Hepatocyte (in vitro differentiated cells): ENCODE measurements at regions not wholly inside any gene's neighbourhood (a gene's known extent, or its start where the extent isn't known, plus 50 kb on each side); places are given as distances from the start of the nearest gene placed in this dataset.
"Not testable (repeated sequence)": the region's sequence is repeated elsewhere in the genome, so short reads cannot be mapped to it uniquely, and the experiment has no call there.

Source experiments
- DNase-seq: peaks from one replicate; pipeline ENCODE4 v3.0.0-alpha.2; 2016; ENCODE audit warnings: low spot score
- H2AFZ ChIP-seq: fragments of 200-600 bp; sonication (generic); 2 replicates; pipeline ENCODE4 v1.6.0; 2016; ENCODE audit warnings: antibody characterized with exemption, mild to moderate bottlenecking
- H3K27ac ChIP-seq: fragments of 200-600 bp; sonication (generic); 2 replicates; pipeline ENCODE4 v1.5.1; 2016; ENCODE audit warnings: mild to moderate bottlenecking
- H3K27me3 ChIP-seq: fragments of 200-600 bp; sonication (generic); 2 replicates; pipeline ENCODE4 v1.6.1; 2016
- H3K36me3 ChIP-seq: fragments of 200-600 bp; sonication (generic); replicated peaks from 2 replicates; pipeline ENCODE4 v1.5.1; 2016; ENCODE audit warnings: low read depth; ENCODE audit not compliant: insufficient read depth
- H3K4me1 ChIP-seq: fragments of 200-600 bp; sonication (generic); 2 replicates; pipeline ENCODE4 v1.5.1; 2016; ENCODE audit warnings: mild to moderate bottlenecking, moderate library complexity; ENCODE audit not compliant: insufficient read depth
- H3K4me2 ChIP-seq: fragments of 200-600 bp; sonication (generic); 2 replicates; pipeline ENCODE4 v1.6.0; 2016
- H3K4me3 ChIP-seq: fragments of 200-600 bp; sonication (generic); 2 replicates; pipeline ENCODE4 v1.5.1; 2016; ENCODE audit warnings: mild to moderate bottlenecking
- H3K79me2 ChIP-seq: fragments of 200-600 bp; sonication (generic); 2 replicates; pipeline ENCODE4 v1.6.0; 2017; ENCODE audit warnings: mild to moderate bottlenecking
- H3K9me2 ChIP-seq: fragments of 200-600 bp; sonication (generic); replicated peaks from 2 replicates; pipeline ENCODE4 v1.6.0; 2017; ENCODE audit warnings: mild to moderate bottlenecking; ENCODE audit not compliant: insufficient read depth
- H3K9me3 ChIP-seq: fragments of 200-600 bp; sonication (generic); 2 replicates; pipeline ENCODE4 v1.5.1; 2016; ENCODE audit warnings: low read depth, mild to moderate bottlenecking
- H4K20me1 ChIP-seq: fragments of 200-600 bp; sonication (generic); 2 replicates; pipeline ENCODE4 v1.6.0; 2016; ENCODE audit warnings: mild to moderate bottlenecking; ENCODE audit not compliant: insufficient read depth, poor library complexity, severe bottlenecking
- EZH2 ChIP-seq: fragments of 200-600 bp; sonication (generic); IDR thresholded peaks from 2 replicates; pipeline ENCODE4 v1.6.1; 2016; ENCODE audit warnings: antibody characterized with exemption, mild to moderate bottlenecking, borderline replicate concordance
- EZH2phosphoT487 ChIP-seq: fragments of 200-600 bp; sonication (generic); IDR thresholded peaks from one replicate; pipeline ENCODE4 v1.6.1; 2018; ENCODE audit warnings: antibody characterized with exemption, mild to moderate bottlenecking, low read depth, moderate library complexity; ENCODE audit not compliant: unreplicated experiment, severe bottlenecking
- WGBS: methylation state at CpG from one replicate; pipeline ENCODE4 v1.1.6; 2016; ENCODE audit warnings: low lambda C conversion rate; ENCODE audit errors: missing lambda C conversion rate; 5-methylcytosine and 5-hydroxymethylcytosine counted together
- TF ChIP-seq, protein P1 (sequence below): fragments of 200-600 bp; sonication (generic); IDR thresholded peaks from 2 replicates; pipeline ENCODE4 v1.5.1; 2016; ENCODE audit warnings: antibody characterized with exemption, mild to moderate bottlenecking; ENCODE audit not compliant: poor library complexity

- H3K79me2 ChIP-seq, H3K4me2 ChIP-seq, H3K9me2 ChIP-seq, H3K27me3 ChIP-seq, DNase-seq, H3K4me1 ChIP-seq, H2AFZ ChIP-seq, H3K27ac ChIP-seq, H3K4me3 ChIP-seq, H3K36me3 ChIP-seq, H3K9me3 ChIP-seq, H4K20me1 ChIP-seq: not testable (repeated sequence)
- WGBS = 76% methylated on average over 5 of the region's 5 CpGs
Observed at GRCh38 chr4:86413426-86413825, 53.6 kb upstream of the MAPK10 start.

DNA sequence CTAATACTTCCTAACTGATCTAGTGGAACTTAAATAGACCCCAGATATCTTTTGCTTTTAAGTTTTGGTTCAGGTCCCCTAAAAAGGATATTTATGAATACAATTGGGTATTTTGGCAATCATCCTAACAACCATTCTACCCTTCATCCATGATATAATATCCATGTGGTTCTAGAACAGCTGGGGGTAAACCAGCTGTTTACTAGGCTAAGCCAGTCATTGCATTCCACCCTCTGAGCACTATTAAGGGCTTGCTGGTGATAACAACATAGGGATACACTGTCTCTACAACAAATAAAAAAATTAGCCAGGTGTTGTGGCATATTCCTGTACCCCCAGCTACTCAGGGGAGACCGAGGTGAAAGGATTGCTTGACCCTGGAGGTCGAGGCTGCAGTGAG is 54.8 kb upstream of the MAPK10 start:
- Histone ChIP-seq H3K4me1 (no peaks in the 10 kb centered on the region), H3K9me3 (no peaks in the 10 kb centered on the region), H3K36me3 (no peaks in the 10 kb centered on the region), H3K79me2 (no peaks in the 10 kb centered on the region), H3K4me2 (no peak overlapping the region), H4K20me1 (no peaks in the 10 kb centered on the region), H2AFZ (no peak overlapping the region), H3K9me2 (no peaks in the 10 kb centered on the region), H3K4me3 (no peak overlapping the region), H3K27me3 (no peaks in the 10 kb centered on the region), H3K27ac (no peak overlapping the region)
- TF ChIP-seq EZH2 (no peak), EZH2phosphoT487 (no peak)
- TF ChIP-seq, protein P1, sequence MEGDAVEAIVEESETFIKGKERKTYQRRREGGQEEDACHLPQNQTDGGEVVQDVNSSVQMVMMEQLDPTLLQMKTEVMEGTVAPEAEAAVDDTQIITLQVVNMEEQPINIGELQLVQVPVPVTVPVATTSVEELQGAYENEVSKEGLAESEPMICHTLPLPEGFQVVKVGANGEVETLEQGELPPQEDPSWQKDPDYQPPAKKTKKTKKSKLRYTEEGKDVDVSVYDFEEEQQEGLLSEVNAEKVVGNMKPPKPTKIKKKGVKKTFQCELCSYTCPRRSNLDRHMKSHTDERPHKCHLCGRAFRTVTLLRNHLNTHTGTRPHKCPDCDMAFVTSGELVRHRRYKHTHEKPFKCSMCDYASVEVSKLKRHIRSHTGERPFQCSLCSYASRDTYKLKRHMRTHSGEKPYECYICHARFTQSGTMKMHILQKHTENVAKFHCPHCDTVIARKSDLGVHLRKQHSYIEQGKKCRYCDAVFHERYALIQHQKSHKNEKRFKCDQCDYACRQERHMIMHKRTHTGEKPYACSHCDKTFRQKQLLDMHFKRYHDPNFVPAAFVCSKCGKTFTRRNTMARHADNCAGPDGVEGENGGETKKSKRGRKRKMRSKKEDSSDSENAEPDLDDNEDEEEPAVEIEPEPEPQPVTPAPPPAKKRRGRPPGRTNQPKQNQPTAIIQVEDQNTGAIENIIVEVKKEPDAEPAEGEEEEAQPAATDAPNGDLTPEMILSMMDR = no peak
- WGBS = 92% methylated on average over 2 of the region's 2 CpGs
- no peak for DNase-seq

DNA sequence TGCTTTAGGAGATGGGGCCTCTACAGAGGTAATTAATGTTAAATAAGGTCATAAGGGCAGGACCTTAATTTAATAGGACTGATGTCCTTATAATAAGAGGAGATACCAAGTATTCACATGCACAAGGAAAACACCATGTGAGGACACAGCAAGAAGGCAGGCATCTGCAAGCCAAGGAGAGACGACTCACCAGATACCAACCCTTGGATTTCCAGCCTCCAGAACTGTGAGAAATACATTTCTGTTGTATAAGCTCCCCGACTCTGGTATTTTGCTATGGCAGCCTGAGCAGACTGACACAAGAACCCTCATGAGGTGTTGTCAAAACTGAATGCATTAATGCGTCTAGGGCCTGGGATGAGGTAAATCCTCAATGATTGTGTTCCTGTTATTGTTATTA is 56.2 kb upstream of the MAPK10 start:
- TF ChIP-seq, protein P1 = no peak
- TF ChIP-seq EZH2phosphoT487 (no peak), EZH2 (no peak)
- no peaks in the 10 kb centered on the region for H3K79me2 ChIP-seq
- H3K4me3 ChIP-seq = no peak overlapping the region
- 88% methylated on average over 3 of the region's 3 CpGs for WGBS
- H3K36me3 ChIP-seq = no peaks in the 10 kb centered on the region
- H2AFZ ChIP-seq = no peak overlapping the region
- H3K27me3 ChIP-seq = no peaks in the 10 kb centered on the region
- H3K9me3 ChIP-seq = no peaks in the 10 kb centered on the region
- no peaks in the 10 kb centered on the region for H3K4me1 ChIP-seq
- no peaks in the 10 kb centered on the region for H3K9me2 ChIP-seq
- H3K27ac ChIP-seq = no peak overlapping the region
- DNase-seq = no peak
- no peak overlapping the region for H3K4me2 ChIP-seq
- no peaks in the 10 kb centered on the region for H4K20me1 ChIP-seq

DNA sequence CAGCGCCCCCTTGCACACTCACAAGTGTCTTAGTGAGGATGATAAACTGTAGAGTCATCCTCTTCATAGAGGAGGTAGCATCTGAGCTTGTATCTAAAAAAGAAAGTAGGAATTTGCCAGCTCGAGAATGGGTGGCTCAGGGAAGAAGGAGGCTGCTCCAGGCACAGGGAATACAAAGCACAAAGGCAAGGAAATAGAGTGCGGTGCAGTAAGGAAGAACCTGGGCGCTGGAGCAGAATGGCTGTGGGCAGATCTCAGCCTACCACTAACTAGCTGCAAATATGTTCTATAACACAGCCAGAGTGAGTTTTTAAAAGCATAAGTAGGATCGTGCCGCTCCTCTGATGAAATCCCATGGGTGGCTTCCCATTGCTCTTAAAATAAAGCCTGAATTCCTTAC is 61.6 kb upstream of the MAPK10 start:
- no peak for DNase-seq
- Histone ChIP-seq H3K4me1 (no peaks in the 10 kb centered on the region), H3K79me2 (no peaks in the 10 kb centered on the region), H3K9me2 (no peaks in the 10 kb centered on the region), H3K27me3 (no peaks in the 10 kb centered on the region), H3K4me3 (no peak overlapping the region), H3K27ac (no peak overlapping the region), H2AFZ (no peak overlapping the region), H4K20me1 (no peaks in the 10 kb centered on the region), H3K4me2 (no peak overlapping the region), H3K9me3 (no peaks in the 10 kb centered on the region), H3K36me3 (no peaks in the 10 kb centered on the region)
- 88% methylated on average over 6 of the region's 6 CpGs for WGBS
- TF ChIP-seq EZH2phosphoT487 = no peak

DNA sequence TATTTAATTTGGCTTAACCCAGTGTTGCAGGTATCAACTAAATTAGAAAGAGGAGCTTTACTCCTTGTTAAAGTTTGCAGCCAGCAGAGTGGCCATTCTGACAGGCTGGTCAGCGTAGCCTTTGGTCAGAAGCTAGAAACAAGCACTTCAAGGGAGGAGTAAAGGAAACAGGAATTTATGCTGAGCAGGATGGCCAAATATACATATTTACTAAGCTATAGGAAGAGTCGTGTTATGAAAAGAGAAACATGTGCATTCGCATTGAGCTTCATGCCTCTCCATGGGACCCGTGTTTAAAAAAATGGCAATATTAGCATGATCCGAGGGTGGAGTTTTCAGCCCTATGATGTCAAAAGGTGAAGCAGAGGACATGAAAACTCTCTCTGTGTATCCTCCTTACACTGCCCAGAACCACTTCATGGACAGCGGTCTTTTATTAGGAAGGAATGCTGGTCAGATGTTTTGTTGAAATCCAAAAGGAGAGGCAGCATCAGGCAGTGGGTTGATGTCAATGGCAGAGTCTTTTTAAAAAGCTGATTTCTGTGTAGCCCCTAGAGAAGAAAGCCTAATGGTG is 71.8 kb upstream of the MAPK10 start:
- no peaks in the 10 kb centered on the region for H3K9me3 ChIP-seq
- no peaks in the 10 kb centered on the region for H3K79me2 ChIP-seq
- H4K20me1 ChIP-seq = no peaks in the 10 kb centered on the region
- no peaks in the 10 kb centered on the region for H3K27me3 ChIP-seq
- TF ChIP-seq EZH2phosphoT487 = no peak
- no peak for TF ChIP-seq EZH2
- TF ChIP-seq, protein P1 = no peak
- H3K4me3 ChIP-seq = no peak overlapping the region
- no peak overlapping the region for H2AFZ ChIP-seq
- no peaks in the 10 kb centered on the region for H3K9me2 ChIP-seq
- no peak overlapping the region for H3K4me2 ChIP-seq
- no peaks in the 10 kb centered on the region for H3K36me3 ChIP-seq
- WGBS = 93% methylated on average over 6 of the region's 6 CpGs
- no peaks in the 10 kb centered on the region for H3K4me1 ChIP-seq
- no peak for DNase-seq
- no peak overlapping the region for H3K27ac ChIP-seq
